HG02623 (cell line): ENCODE measurements at regions not wholly inside any gene's neighbourhood (a gene's known extent, or its start where the extent isn't known, plus 50 kb on each side); places are given as distances from the start of the nearest gene placed in this dataset.

Experiments
- ATAC-seq: cut with Tn5 transposase; IDR thresholded peaks from one replicate; pipeline ENCODE4 v1.9.1; 2021; ENCODE audit warnings: moderate library complexity; ENCODE audit not compliant: unreplicated experiment

GRCh38 chr12:81963026-81963425 is 203.9 kb upstream of the PPFIA2 start:
- no peak for ATAC-seq

DNA sequence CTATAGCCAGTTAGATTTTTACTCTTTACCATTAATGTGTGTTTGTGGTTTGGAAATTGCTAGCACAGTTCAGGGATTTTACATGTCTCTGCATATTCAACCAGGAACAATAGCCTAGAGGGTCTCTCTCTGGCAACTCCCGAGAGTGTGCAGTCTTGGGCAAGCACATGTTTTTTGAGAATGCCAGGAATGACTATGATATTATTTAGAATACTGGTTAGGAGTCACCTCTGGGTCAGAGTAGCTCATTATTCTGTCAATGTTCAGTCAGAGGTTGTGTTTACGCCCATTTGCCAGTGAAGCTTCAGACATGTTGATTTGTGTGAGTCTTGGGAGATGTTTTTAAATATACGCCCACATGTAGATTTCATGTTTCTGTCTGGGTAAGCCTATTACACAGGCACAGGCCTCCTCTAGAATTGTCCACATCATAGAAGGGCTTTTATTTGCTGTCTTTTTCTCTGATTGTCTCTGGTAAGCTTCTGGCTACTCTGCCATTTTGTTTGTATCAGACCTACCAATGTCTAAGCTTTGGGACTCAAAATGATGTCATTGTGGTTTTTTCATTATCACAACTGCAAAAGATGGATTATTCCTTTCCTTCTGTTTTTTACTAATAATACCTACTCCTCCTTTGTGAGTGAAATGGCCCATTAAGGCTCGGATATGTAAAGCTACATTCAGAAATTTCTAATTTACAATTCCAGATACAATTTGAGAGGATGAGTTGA is 203.1 kb upstream of the PPFIA2 start:
- ATAC-seq, result no peak

- ATAC-seq, result no peak
These were observed 199.3 kb upstream of the PPFIA2 start for GRCh38 chr12:81958406-81958805.

GRCh38 chr12:81957631-81958030 is 198.5 kb upstream of the PPFIA2 start:
- no peak for ATAC-seq

DNA sequence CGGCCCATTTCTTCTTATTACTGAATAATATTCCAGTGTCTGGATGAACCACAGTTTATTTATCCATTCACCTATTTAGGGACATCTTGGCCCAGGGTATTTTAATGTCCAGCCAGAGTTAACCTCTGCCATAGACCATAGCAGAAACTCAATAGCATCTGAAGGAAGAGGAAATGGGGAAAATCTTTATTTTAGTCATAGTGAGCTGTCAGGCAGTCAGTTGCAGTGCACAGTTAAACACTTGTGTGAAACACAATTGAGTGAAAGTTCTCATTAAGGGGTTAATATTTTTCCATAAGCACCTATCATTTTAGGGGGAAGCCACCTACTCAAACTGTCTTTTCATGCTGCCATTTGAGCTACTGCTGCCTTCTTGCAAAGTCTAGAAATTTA is 197.3 kb upstream of the PPFIA2 start:
- ATAC-seq, result no peak

GRCh38 chr12:81953541-81953940 is 194.4 kb upstream of the PPFIA2 start:
- ATAC-seq, result no peak

DNA sequence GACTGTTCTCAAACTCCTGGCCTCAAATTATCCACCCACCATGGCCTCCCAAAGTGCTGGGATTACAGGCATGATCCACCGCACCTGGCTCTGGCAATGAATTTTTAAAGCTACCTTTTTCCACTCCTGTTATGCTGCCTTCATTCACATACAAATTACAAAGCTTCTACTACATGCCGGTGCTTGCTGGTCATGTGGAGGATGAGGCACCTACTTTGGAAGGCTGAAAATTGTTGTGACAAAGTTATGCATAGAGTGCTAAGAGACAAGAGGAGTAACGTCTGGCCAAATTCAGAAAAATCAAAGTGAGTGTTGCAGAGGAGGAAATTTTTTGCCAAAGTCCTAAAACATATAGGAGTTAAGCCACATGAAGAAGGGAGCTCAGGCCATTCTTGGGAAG is 191.7 kb upstream of the PPFIA2 start:
- ATAC-seq, result no peak

DNA sequence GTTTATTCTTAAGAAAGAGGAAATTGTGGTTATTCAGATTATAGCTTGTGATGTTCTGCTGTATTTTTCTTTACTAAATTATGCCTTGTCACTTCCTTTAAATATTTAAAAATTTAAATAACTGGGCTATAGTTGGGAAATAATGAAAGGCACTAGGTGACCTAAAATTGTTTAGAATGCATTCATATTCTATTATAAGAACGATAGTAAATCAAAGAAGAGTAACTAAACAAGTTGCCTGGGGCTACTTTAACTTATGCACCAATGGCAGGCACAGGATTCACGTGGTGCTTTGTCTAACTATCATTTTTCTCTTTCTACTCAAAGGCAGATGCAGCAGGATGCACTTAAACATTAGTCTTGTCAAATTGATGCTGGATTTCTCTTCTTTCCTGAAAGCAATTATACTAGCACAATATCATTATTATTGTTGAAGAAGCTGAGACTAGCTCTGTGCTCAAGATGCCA is 190.7 kb upstream of the PPFIA2 start:
- no peak for ATAC-seq

- no peak for ATAC-seq
These were observed 190.3 kb upstream of the PPFIA2 start for GRCh38 chr12:81949416-81949815.

- ATAC-seq, result no peak
These were observed 185.7 kb upstream of the PPFIA2 start for GRCh38 chr12:81944886-81945285.

DNA sequence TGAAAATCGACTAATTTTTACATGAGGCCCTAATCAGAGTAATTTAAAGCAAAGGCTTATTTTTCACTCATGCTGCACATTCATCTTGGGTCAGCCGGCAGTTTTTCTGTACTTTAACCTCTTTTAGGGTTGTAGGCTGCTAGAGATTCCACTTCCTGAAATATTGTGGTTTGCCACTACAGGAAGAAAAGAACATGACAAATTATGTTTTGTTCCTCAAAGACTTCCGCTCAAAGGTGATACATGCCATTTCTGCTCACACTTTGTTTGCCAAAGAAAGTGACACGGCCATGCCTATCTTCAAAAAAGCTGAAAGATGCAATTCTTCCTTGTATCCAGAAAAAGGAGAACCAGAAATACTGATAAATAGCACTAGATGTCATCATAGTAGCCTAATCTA is 183.4 kb upstream of the PPFIA2 start:
- no peak for ATAC-seq

- no peak for ATAC-seq
These were observed 170.9 kb upstream of the PPFIA2 start for GRCh38 chr12:81930037-81930436.

DNA sequence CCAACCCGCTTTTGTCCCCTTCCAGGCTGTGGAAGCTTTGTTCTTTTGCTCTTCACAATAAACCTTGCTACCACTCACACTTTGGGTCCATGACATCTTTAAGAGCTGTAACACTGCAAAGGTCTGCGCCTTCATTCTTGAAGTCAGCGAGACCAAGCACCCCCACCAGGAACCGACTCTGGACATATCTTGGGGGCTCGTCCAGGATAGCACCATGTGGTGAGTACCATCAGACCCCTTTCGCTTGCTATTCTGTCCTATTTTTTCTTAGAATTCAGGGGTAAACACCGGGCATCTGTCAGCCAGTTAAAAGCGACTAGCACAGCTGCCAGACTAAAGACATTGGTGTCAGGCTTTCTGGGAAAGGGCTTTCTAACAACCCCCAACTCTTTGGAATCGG is 137.6 kb upstream of the PPFIA2 start:
- ATAC-seq, result no peak

GRCh38 chr12:81888961-81889360 is 129.8 kb upstream of the PPFIA2 start:
- no peak for ATAC-seq

- no peak for ATAC-seq
These were observed 129.1 kb upstream of the PPFIA2 start for GRCh38 chr12:81888106-81888740.

- ATAC-seq, result no peak
These were observed 115.4 kb upstream of the PPFIA2 start for GRCh38 chr12:81874586-81874985.

DNA sequence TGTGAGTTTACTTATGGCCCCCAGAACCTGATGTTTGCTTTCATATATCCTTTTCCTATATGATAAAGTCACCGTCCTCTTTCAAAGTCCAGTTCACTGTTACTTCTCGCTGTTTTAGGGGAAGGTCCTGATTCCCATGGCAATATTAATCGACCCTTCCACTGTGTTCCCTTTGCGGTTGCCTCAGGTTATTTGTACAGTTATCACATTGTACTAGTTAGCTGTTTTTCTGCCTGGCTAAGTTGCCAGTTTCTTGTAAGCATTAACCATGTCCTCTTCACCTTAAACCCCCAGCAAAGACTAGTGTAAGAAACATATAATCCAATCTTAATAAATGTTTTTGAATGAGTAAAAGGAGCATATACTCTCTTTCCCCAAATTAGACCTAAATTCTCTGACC is 115.0 kb upstream of the PPFIA2 start:
- no peak for ATAC-seq

DNA sequence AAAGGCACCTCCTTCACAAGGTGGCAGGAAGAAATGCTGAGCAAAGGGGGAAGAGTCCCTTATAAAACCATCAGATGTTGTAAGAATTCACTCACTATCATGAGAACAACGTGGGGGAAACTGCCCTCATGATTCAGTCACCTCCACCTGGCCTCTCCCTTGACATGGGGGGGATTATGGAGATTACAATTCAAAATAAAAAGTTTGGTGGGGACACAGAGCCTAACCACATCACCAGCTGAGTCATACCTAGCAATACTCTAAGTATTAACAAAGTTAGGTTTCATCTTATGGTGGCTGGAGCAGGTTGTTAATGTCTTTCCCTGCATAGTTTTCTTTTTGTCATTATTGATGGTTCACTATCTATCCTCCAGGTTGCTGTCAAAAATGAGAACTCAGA is 113.2 kb upstream of the PPFIA2 start:
- ATAC-seq, result no peak

DNA sequence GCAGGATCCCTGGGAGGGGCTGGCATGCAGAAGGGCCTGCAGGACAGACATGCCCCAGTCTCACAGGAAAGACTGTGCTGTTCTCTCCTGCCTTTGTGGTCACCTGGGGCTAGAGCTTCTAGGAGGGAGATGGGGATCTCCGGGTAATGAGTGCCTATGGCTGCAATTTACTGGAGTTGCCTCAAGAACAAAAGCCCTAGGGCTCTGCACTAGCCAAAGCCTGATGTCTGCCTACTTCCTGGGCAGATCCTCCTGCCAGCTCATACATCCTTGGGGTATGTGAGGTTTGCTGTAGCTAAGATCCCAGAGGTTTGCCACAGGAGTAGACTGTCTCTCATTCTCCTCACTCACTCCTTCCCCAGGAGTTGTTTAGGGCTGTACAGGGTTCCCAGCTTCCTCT is 106.9 kb upstream of the PPFIA2 start:
- ATAC-seq, result no peak

- ATAC-seq, result no peak
These were observed 104.3 kb upstream of the PPFIA2 start for GRCh38 chr12:81863406-81863805.

DNA sequence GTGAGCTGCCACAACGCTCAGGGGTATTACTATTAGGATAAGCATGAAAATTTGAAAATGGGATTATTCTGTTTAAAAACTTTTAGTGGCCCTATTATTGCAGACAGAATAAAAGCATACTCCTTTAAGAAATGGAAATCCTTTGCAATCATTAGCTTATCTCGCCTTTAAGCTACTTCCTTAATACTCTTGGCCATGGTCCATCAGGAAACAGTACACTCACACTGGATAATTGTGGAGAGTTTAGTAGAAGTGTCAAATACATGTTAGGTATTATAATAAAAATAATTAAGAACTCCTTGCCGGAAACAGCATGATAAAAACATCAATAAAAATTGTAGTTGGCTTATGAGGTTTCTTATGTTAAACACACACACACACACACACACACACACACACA is 100.4 kb upstream of the PPFIA2 start:
- ATAC-seq, result no peak

DNA sequence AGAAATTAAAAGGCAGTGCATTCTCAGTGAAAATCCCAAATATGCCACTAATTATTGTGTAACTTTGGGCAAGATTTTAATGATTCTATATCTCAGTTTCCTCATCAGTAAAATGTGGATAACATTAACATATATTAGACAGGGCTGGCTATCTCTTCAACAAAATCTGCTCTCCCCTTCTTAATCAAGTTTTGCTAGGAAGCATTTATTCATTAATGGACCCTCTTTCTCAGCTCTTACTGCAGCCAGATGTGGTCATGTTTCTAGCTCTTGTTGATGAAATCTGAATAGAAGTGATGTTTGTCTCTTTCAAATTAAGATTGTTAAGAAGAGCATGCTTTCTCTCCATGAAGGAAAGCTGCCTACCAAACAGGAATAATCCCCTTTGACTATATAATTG is 84.4 kb upstream of the PPFIA2 start:
- ATAC-seq, result no peak

GRCh38 chr12:81835783-81836182 is 76.6 kb upstream of the PPFIA2 start:
- ATAC-seq, result no peak
